HCT116 (cell line): ENCODE measurements at regions not wholly inside any gene's neighbourhood (a gene's known extent, or its start where the extent isn't known, plus 50 kb on each side); places are given as distances from the start of the nearest gene placed in this dataset.
"Not testable (repeated sequence)": the region's sequence is repeated elsewhere in the genome, so short reads cannot be mapped to it uniquely, and the experiment has no call there.

Experiments
- ATAC-seq: fragments of 200-7000 bp; cut with Tn5 transposase; 2 replicates; pipeline ENCODE4 v1.9.1; 2020; ENCODE audit warnings: mild to moderate bottlenecking, moderate library complexity
- BruUV-seq: library from RNA; stranded (reverse); fragments of 400-500 nt; replicated peaks from 2 replicates; lab custom pipeline; 2021; lab: Mats Ljungman, UMichigan
- CTCF ChIA-PET: fragments of 300-600 bp; sonication (Branson Sonifier 250); formaldehyde crosslinking; loops from one replicate; lab custom pipeline; 2021; ENCODE audit warnings: antibody characterized with exemption; lab: Charles Lee
- POLR2A ChIA-PET: fragments of 300-600, 350-600 bp; sonication (Branson Sonifier 250); formaldehyde crosslinking; loops from one replicate; lab custom pipeline; 2021; ENCODE audit warnings: antibody characterized with exemption; lab: Charles Lee
- RAD21 ChIA-PET, 2 experiments: fragments of 300-600 bp; sonication (Branson Sonifier 250); formaldehyde crosslinking; loops; one replicate each; lab custom pipeline; 2023; ENCODE audit warnings: low total read pairs in 2 of 2; ENCODE audit not compliant: uncharacterized antibody in 2 of 2, unreplicated experiment in 2 of 2, low non-redundant PET in 1 of 2; lab: Charles Lee
- DNase-seq: peaks from one replicate; pipeline ENCODE4 v3.0.0-alpha.2; 2010; ENCODE audit warnings: low read depth, low spot score
- H2AFZ ChIP-seq: fragments of 200-600 bp; shearing (Covaris generic), sonication (generic); 2 replicates; pipeline ENCODE4 v1.6.1; 2017; ENCODE audit warnings: low read depth, mixed run types, mixed read lengths, antibody characterized with exemption, low read length; ENCODE audit not compliant: poor library complexity, severe bottlenecking
- H3K27ac ChIP-seq: 2 replicates; pipeline ENCODE4 v1.5.1; 2012; ENCODE audit warnings: low read depth, low read length
- H3K27me3 ChIP-seq: fragments of 200-600 bp; sonication (generic); 2 replicates; pipeline ENCODE4 v1.6.1; 2016; ENCODE audit warnings: mixed run types, low read length, mixed read lengths; ENCODE audit not compliant: insufficient read depth
- H3K36me3 ChIP-seq, 2 experiments: fragments of 200-500 bp in 1 of 2; fragments of 200-600 bp in 1 of 2; sonication (Bioruptor generic) in 1 of 2; sonication (generic) in 1 of 2; 2 replicates each; pipeline versions ENCODE4 v1.5.1 to v1.6.1; 2014 to 2016; ENCODE audit warnings: low read length in 2 of 2, inconsistent platforms in 1 of 2, mixed read lengths in 1 of 2, mixed run types in 1 of 2; ENCODE audit not compliant: insufficient read depth in 2 of 2, control insufficient read depth in 1 of 2
- H3K4me1 ChIP-seq, 2 experiments: fragments of 200-600 bp in 1 of 2; sonication (generic) in 1 of 2; 2 replicates each; pipeline versions ENCODE4 v1.5.1 to v1.6.1; 2012 to 2017; ENCODE audit warnings: low read length in 2 of 2, inconsistent platforms in 1 of 2, mild to moderate bottlenecking in 1 of 2, mixed read lengths in 1 of 2, mixed run types in 1 of 2, moderate library complexity in 1 of 2; ENCODE audit not compliant: insufficient read depth in 2 of 2, control insufficient read depth in 1 of 2
- H3K4me2 ChIP-seq: fragments of 200-600 bp; sonication (generic); 2 replicates; pipeline ENCODE4 v1.6.1; 2017; ENCODE audit warnings: mixed run types, low read length, mixed read lengths
- H3K4me3 ChIP-seq, 2 experiments: fragments of 200-600 bp in 1 of 2; sonication (generic) in 1 of 2; replicated peaks in 1 of 2; 2 replicates each; pipeline ENCODE4 v1.5.1; 2011 to 2016; ENCODE audit warnings: low read length in 2 of 2, control low read depth in 1 of 2, low read depth in 1 of 2, mild to moderate bottlenecking in 1 of 2, mixed read lengths in 1 of 2, mixed run types in 1 of 2
- H3K79me2 ChIP-seq: fragments of 200-600 bp; sonication (generic); 2 replicates; pipeline ENCODE4 v1.6.1; 2017; ENCODE audit warnings: mild to moderate bottlenecking, mixed run types, low read length, moderate library complexity, mixed read lengths; ENCODE audit not compliant: insufficient read depth
- H3K9ac ChIP-seq: fragments of 200-600 bp; sonication (generic); 2 replicates; pipeline ENCODE4 v1.6.1; 2016; ENCODE audit warnings: low read length, mixed read lengths
- H3K9me2 ChIP-seq: fragments of 200-600 bp; sonication (generic), shearing (Covaris generic); 2 replicates; pipeline ENCODE4 v1.6.1; 2017; ENCODE audit warnings: mixed run types, mild to moderate bottlenecking, moderate library complexity; ENCODE audit not compliant: insufficient read depth
- H3K9me3 ChIP-seq, 2 experiments: fragments of 200-500 bp in 1 of 2; fragments of 200-600 bp in 1 of 2; sonication (Bioruptor generic) in 1 of 2; sonication (generic) in 1 of 2; 2 replicates each; pipeline ENCODE4 v1.6.1; 2014 to 2017; ENCODE audit warnings: low read length in 2 of 2, mixed read lengths in 2 of 2, inconsistent platforms in 1 of 2, low read depth in 1 of 2, mild to moderate bottlenecking in 1 of 2, mixed run types in 1 of 2, moderate library complexity in 1 of 2; ENCODE audit not compliant: control insufficient read depth in 1 of 2, insufficient read depth in 1 of 2
- H4K20me1 ChIP-seq: fragments of 200-600 bp; sonication (generic), shearing (Covaris generic); 2 replicates; pipeline ENCODE4 v1.6.1; 2017; ENCODE audit warnings: mixed run types, mild to moderate bottlenecking, moderate library complexity; ENCODE audit not compliant: insufficient read depth
- RAD21 ChIP-seq: IDR thresholded peaks from 2 replicates; pipeline ENCODE4 v1.6.1; 2012; ENCODE audit warnings: low read depth, mild to moderate bottlenecking
- intact Hi-C: fragments of 100-400 bp; cut with micrococcal nuclease; formaldehyde crosslinking; loops from 2 replicates; pipeline ENCODE4 v1.10.0; 2022
- TF ChIP-seq, protein P1 (sequence below), 3 experiments: fragments of 200-600 bp in 1 of 3; sonication (generic) in 1 of 3; IDR thresholded peaks in 2 of 3; conservative IDR thresholded peaks in 1 of 3; 2 replicates each; pipeline ENCODE4 v1.5.1; 2012 to 2017; ENCODE audit warnings: low read depth in 2 of 3, low read length in 2 of 3, antibody characterized with exemption in 1 of 3, borderline replicate concordance in 1 of 3, control low read depth in 1 of 3, mild to moderate bottlenecking in 1 of 3, mixed read lengths in 1 of 3, mixed run types in 1 of 3, moderate library complexity in 1 of 3; ENCODE audit not compliant: insufficient read depth in 1 of 3

DNA sequence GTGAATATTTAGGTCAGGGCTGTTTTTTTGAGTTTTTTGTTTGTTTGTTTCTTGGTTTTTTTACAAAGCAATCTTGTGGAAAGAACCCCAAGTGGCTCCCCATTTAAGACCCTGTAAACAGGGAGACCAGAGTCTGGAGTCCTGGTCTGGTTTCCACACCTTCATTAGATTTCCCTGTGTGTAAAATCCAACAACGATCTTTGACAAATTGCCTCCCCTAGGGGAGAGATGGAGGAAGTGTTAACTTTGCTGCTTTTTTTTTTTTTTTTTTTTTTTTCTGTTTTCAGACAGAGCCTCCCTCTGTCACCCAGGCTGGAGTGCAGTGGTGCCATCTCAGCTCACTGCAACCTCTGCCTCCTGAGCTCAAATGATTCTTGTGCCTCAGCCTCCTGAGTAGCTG, 77.4 kb downstream of the ART5 start:
- H4K20me1 ChIP-seq, DNase-seq, BruUV-seq, POLR2A ChIA-PET, H3K9me2 ChIP-seq, H3K27ac ChIP-seq, H3K79me2 ChIP-seq, H2AFZ ChIP-seq, ATAC-seq, H3K9ac ChIP-seq, H3K4me3 ChIP-seq, H3K36me3 ChIP-seq, H3K4me2 ChIP-seq, H3K9me3 ChIP-seq, intact Hi-C loops, H3K27me3 ChIP-seq, CTCF ChIA-PET, H3K4me1 ChIP-seq, RAD21 ChIA-PET: not testable (repeated sequence)
- TF ChIP-seq, protein P1, sequence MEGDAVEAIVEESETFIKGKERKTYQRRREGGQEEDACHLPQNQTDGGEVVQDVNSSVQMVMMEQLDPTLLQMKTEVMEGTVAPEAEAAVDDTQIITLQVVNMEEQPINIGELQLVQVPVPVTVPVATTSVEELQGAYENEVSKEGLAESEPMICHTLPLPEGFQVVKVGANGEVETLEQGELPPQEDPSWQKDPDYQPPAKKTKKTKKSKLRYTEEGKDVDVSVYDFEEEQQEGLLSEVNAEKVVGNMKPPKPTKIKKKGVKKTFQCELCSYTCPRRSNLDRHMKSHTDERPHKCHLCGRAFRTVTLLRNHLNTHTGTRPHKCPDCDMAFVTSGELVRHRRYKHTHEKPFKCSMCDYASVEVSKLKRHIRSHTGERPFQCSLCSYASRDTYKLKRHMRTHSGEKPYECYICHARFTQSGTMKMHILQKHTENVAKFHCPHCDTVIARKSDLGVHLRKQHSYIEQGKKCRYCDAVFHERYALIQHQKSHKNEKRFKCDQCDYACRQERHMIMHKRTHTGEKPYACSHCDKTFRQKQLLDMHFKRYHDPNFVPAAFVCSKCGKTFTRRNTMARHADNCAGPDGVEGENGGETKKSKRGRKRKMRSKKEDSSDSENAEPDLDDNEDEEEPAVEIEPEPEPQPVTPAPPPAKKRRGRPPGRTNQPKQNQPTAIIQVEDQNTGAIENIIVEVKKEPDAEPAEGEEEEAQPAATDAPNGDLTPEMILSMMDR (IDR thresholded peaks at IDR 0.05 in 2 of 3, conservative IDR thresholded peaks at IDR 0.05 in 1 of 3; ENCODE audit: borderline replicate concordance in 1 of 3, insufficient read depth in 1 of 3, low read depth in 2 of 3, low read length in 2 of 3) = peak; percentile 34 to 45 (median 43); a peak in 4 of 6 replicates
- TF ChIP-seq RAD21 = peak; percentile 59

DNA sequence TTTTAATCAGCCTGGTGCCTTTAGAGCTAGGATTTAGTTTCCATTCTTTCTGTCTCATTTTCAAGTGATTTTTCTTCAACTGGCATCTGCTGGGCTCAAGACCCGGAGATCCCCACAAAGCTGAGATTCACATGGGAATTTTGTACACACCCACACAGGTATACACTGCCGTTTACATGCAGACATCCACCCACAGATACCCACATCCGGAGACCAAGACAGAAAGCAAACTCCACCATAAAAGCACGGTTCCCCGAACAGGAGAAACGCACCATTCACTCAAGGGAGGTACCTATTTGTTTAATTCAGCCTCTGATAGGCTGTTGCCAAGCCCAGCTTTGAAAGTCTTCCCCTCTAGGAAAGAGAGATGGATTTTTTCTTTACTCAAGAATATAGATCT, 87.2 kb downstream of the ART5 start:
- H3K4me1 ChIP-seq, H3K27ac ChIP-seq, ATAC-seq, H3K9me3 ChIP-seq, intact Hi-C loops, CTCF ChIA-PET, H3K9ac ChIP-seq, RAD21 ChIA-PET, H4K20me1 ChIP-seq, DNase-seq, H3K36me3 ChIP-seq, H3K79me2 ChIP-seq, H2AFZ ChIP-seq, POLR2A ChIA-PET, H3K4me2 ChIP-seq, BruUV-seq, H3K27me3 ChIP-seq, H3K9me2 ChIP-seq, H3K4me3 ChIP-seq: not testable (repeated sequence)

GRCh38 chr11:3544990-3545389, 96.8 kb downstream of the ART5 start:
- H3K27me3 ChIP-seq, H3K79me2 ChIP-seq, CTCF ChIA-PET, H3K9me2 ChIP-seq, H3K9me3 ChIP-seq, BruUV-seq, H2AFZ ChIP-seq, intact Hi-C loops, H4K20me1 ChIP-seq, POLR2A ChIA-PET, ATAC-seq, H3K27ac ChIP-seq, H3K4me3 ChIP-seq, H3K9ac ChIP-seq, H3K4me2 ChIP-seq, DNase-seq, RAD21 ChIA-PET, H3K4me1 ChIP-seq, H3K36me3 ChIP-seq: not testable (repeated sequence)

DNA sequence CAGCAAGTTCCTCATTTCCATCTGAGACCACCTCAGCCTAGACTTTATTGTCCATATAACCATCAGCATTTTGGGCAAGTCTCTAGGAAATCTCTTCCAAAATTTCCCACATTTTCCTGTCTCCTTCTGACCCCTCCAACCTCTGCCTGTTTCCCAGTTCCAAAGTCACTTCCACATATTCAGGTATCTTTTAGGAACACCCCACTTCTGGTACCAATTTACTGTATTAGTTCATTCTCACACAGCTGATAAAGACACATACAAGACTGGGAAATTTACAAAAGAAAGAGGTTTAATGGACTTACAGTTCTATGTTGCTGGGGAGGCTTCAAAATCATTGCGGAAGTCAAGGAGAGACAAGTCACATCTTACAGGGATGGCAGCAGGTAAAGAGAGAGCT, 103.6 kb downstream of the ART5 start:
- intact Hi-C loops, H3K9me2 ChIP-seq, H2AFZ ChIP-seq, H3K9me3 ChIP-seq, DNase-seq, RAD21 ChIA-PET, H4K20me1 ChIP-seq, H3K36me3 ChIP-seq, CTCF ChIA-PET, H3K4me1 ChIP-seq, H3K4me2 ChIP-seq, POLR2A ChIA-PET, H3K27ac ChIP-seq, BruUV-seq, H3K79me2 ChIP-seq, H3K9ac ChIP-seq, ATAC-seq, H3K4me3 ChIP-seq, H3K27me3 ChIP-seq: not testable (repeated sequence)
